Heart left ventricle (tissue), 13 donors: ENCODE measurements at regions not wholly inside any gene's neighbourhood (a gene's known extent, or its start where the extent isn't known, plus 50 kb on each side); places are given as distances from the start of the nearest gene placed in this dataset.

Experiments used
- POLR2A ChIP-seq, 2 donors: fragments of 450-650 bp; IDR thresholded peaks; one replicate each; pipeline ENCODE4 v1.6.1; 2017; ENCODE audit warnings: antibody characterized with exemption in 2 of 2, mild to moderate bottlenecking in 2 of 2, moderate library complexity in 2 of 2
- TF ChIP-seq, protein P1 (sequence below), 12 donors: fragments of 200-600 bp; sonication (generic) in 4 of 12; IDR thresholded peaks; one replicate each; pipeline versions ENCODE4 v1.5.0 to v1.8.0; 2018 to 2022; ENCODE audit warnings: antibody characterized with exemption in 12 of 12, mild to moderate bottlenecking in 5 of 12
- donor health status: ischemic (EF 13 %, LVEDD 7.1; RV severe dilation, severe dysfunction).
- donor health status: DM: no; HTN: yes; CAD: no.
- donor health status: DM: no; HTN: no; CAD: no.
- donor health status: ischemic (EF 25% LVEDD 6.9; RV normal size, moderate dysfunction).
- donor health status: ischemic (EF 25% LVEDD 5.7; RV mildly dilated, moderate dysfunction).
- donor health status: ischemic (EF 35%, LVEDD 5.7; RV mildly dilated, moderate dysfunction).
- donor health status: nonischemic (EF 11% LVEDD 7.7; RV severe dilation, severe dysfunction).
- donor health status: DM: yes; HTN: yes; CAD: no.
- donor health status: PGD.
- donor health status: ischemic (EF 29% LVEDD 5.4; RV normal size, mild dysfunction).
- donor health status: nonischemic (EF 23%, LVEDD 6.1; RV moderate dilation, normal function).

DNA sequence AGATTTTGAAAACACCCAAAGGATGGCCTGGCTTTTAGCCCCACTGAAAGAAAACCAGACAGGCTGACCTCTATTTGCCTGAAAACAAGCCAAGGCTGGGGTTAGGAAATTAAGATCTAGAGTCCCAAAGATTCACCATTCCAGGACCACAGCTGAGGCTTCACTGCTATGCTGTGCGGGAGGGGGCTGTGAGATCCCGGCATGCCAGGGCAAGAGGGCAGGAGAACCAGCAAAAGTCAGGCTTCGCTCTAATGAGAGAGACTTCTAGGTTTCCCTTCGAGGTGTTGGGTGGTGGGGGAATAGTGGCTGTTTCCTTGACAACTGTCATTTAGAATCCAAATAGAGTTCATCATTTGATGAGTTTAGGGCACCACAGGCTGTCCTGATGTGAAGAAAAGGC is 152.9 kb upstream of the NFIB start:
- TF ChIP-seq, protein P1, sequence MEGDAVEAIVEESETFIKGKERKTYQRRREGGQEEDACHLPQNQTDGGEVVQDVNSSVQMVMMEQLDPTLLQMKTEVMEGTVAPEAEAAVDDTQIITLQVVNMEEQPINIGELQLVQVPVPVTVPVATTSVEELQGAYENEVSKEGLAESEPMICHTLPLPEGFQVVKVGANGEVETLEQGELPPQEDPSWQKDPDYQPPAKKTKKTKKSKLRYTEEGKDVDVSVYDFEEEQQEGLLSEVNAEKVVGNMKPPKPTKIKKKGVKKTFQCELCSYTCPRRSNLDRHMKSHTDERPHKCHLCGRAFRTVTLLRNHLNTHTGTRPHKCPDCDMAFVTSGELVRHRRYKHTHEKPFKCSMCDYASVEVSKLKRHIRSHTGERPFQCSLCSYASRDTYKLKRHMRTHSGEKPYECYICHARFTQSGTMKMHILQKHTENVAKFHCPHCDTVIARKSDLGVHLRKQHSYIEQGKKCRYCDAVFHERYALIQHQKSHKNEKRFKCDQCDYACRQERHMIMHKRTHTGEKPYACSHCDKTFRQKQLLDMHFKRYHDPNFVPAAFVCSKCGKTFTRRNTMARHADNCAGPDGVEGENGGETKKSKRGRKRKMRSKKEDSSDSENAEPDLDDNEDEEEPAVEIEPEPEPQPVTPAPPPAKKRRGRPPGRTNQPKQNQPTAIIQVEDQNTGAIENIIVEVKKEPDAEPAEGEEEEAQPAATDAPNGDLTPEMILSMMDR (IDR thresholded peaks at IDR 0.05), result no peak
- TF ChIP-seq POLR2A (IDR thresholded peaks at IDR 0.05), result no peak
